UCSD-AML1 (cell line): ENCODE measurements at regions not wholly inside any gene's neighbourhood (a gene's known extent, or its start where the extent isn't known, plus 50 kb on each side); places are given as distances from the start of the nearest gene placed in this dataset.
"Not testable (repeated sequence)": the region's sequence is repeated elsewhere in the genome, so short reads cannot be mapped to it uniquely, and the experiment has no call there.

ENCODE experiments used
- DNase-seq: peaks from one replicate; lab custom pipeline; 2025; ENCODE audit not compliant: unreplicated experiment; lab: John Stamatoyannopoulos, UW

GRCh38 chr3:105284876-105285275 lies 81.8 kb upstream of the ALCAM start:
- no peak for DNase-seq

DNA sequence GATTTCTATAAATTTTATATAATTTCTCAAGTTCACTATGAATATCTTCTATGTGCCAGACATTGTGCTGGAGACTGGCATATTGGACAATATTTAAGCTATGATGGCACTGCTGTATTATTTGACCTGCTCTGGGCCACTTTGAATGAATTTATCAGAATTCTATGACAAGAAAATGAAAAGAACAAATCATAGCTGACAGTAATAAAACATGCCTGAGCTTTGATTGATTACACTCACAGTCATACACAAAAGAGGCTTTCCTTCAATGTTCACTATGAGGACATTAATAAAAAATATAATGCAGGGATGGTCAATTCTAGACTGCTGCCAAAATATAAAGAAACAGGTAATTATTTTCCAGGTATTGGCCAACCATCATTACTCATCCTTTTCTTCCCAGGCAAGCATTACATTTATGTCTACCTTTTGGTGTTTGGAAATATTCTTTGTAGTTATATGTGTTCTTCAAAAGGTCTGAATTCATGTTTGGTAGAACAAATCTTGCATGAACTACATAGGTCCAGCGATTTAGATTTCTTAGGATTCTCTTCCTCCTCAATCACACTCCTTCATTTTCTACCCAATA lies 81.0 kb upstream of the ALCAM start:
- DNase-seq, result no peak

- DNase-seq, result no peak
These were observed 73.3 kb upstream of the ALCAM start for GRCh38 chr3:105293441-105293840.

DNA sequence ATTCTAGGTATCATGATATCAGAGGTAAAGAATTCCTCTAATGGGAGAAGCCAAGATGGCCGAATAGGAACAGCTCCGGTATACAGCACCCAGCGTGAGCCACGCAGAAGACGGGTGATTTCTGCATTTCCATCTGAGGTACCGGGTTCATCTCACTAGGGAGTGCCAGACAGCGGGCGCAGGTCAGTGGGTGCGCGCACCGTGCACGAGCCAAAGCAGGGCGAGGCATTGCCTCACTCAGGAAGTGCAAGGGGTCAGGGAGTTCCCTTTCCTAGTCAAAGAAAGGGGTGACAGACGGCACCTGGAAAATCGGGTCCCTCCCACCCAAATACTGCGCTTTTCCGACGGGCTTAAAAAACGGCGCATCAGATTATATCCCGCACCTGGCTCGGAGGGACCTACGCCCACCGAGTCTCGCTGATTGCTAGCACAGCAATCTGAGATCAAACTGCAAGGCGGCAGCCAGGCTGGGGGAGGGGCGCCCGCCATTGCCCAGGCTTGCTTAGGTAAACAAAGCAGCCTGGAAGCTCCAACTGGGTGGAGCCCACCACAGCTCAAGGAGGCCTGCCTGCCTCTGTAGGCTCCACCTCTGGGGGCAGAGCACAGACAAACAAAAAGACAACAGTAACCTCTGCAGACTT lies 70.4 kb upstream of the ALCAM start:
- not testable (repeated sequence) for DNase-seq

- no peak for DNase-seq
These were observed 62.2 kb upstream of the ALCAM start for GRCh38 chr3:105304487-105304886.

- DNase-seq, result no peak
These were observed 51.6 kb upstream of the ALCAM start for GRCh38 chr3:105315144-105315543.

DNA sequence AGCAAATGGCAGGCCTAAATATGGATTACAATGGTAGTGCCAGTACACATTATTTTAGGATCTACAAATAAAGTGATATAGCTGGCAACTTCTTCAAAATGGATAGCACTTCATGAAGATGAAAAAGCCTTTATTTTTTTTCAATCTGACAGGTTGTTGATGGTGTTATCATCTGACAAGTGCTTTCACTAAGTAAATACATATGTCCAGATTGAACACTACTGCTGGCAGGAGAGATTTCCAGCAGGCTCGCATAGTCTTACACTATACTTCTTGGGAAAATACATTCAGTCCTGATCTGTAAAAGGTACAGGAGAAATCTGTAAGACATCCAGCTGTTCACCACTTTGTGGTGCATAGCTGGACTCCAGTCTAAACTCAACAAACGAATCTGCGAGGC lies 50.9 kb upstream of the ALCAM start:
- DNase-seq, result no peak

DNA sequence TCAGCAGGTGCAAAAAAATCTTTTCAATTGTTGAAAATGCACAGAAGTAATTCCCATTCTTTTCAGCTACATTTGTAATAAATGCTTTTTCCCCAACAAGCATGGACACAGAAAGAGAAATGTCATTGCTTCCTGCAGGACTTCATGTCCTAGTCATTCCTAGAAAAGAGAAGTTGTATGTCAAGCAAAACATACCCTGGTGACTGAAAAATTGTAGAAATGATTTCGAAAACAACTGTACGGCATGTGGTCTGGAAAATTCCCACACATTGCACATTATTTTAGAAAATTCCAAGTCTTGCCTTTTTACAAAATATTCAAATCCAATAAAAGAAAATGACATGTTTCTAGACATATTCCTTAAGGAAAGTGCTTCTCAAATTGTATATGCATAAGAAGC lies 50.4 kb upstream of the ALCAM start:
- no peak for DNase-seq
